ENCODE measurements at regions not wholly inside any gene's neighbourhood (a gene's known extent, or its start where the extent isn't known, plus 50 kb on each side); places are given as distances from the start of the nearest gene placed in this dataset.

DNA sequence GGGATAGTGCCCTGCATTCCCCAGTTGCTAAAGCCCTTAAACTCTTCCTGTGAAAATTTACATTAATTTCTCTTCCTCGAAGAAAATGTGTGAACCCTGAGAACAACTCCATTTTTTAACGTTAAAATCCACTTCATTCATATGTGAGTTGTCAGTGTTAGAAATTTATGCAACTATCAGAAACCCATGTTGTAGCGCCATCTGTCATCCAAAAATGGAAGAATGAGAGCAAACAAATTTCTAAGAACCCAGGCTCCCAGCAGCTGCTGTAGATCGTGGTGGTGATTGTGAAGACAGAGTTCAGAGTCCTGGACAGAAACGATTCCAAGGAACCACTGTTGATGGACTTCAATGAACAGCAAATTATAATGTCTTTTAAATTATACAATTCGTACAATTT lies 179.7 kb upstream of the NDN start:
- TF ChIP-seq, protein P1, sequence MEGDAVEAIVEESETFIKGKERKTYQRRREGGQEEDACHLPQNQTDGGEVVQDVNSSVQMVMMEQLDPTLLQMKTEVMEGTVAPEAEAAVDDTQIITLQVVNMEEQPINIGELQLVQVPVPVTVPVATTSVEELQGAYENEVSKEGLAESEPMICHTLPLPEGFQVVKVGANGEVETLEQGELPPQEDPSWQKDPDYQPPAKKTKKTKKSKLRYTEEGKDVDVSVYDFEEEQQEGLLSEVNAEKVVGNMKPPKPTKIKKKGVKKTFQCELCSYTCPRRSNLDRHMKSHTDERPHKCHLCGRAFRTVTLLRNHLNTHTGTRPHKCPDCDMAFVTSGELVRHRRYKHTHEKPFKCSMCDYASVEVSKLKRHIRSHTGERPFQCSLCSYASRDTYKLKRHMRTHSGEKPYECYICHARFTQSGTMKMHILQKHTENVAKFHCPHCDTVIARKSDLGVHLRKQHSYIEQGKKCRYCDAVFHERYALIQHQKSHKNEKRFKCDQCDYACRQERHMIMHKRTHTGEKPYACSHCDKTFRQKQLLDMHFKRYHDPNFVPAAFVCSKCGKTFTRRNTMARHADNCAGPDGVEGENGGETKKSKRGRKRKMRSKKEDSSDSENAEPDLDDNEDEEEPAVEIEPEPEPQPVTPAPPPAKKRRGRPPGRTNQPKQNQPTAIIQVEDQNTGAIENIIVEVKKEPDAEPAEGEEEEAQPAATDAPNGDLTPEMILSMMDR (IDR thresholded peaks at IDR 0.05), result peak; percentile 70

- TF ChIP-seq, protein P1 (IDR thresholded peaks at IDR 0.05), result no peak
Observed at GRCh38 chr15:23869396-23869795, 182.3 kb upstream of the NDN start.

- TF ChIP-seq, protein P1 (IDR thresholded peaks at IDR 0.05), result peak; percentile 92
Observed at GRCh38 chr15:23877502-23878412, 190.7 kb upstream of the NDN start.

- TF ChIP-seq, protein P1 (IDR thresholded peaks at IDR 0.05), result no peak
Observed at GRCh38 chr15:23881291-23881690, 194.2 kb upstream of the NDN start.

DNA sequence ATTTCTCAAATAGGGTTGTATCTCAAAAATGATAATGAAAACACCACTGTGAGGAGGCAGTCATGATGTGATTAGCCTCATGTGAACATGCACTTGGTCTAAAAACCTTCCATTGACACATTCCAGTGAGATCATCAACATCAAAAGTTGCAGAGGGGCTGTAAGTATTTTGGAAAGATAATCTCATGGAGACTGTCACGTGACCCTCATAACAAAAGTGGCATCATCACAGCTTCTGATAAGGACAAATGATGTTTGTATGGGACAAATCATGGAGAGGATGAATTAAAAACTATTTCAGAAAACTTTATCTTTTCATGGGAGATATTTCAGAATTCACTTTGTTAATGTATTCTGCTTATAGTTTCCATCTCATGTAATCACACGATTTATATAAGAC lies 203.1 kb upstream of the NDN start:
- TF ChIP-seq, protein P1 (IDR thresholded peaks at IDR 0.05), result no peak

GRCh38 chr15:23897091-23897490 lies 210.0 kb upstream of the NDN start:
- TF ChIP-seq, protein P1 (IDR thresholded peaks at IDR 0.05), result no peak

- TF ChIP-seq, protein P1 (IDR thresholded peaks at IDR 0.05), result no peak
Observed at GRCh38 chr15:23897531-23897930, 210.4 kb upstream of the NDN start.
